MCF 10A (cell line): ENCODE measurements at regions not wholly inside any gene's neighbourhood (a gene's known extent, or its start where the extent isn't known, plus 50 kb on each side); places are given as distances from the start of the nearest gene placed in this dataset.

ENCODE experiments used
- BruUV-seq: library from RNA; stranded (reverse); fragments of 400-500 nt; replicated peaks from 2 replicates; lab custom pipeline; 2021; lab: Mats Ljungman, UMichigan
- CTCF ChIA-PET: fragments of 300-600 bp; sonication (Branson Sonifier 250); formaldehyde crosslinking; extraction: SDS; loops from one replicate; lab custom pipeline; 2021; ENCODE audit warnings: antibody characterized with exemption, inconsistent platforms; lab: Yijun Ruan, JAX
- POLR2A ChIA-PET: fragments of 300-600, 350-650 bp; sonication (Branson Sonifier 250); formaldehyde crosslinking; extraction: SDS; loops from one replicate; lab custom pipeline; 2020; ENCODE audit warnings: antibody characterized with exemption, inconsistent platforms; lab: Yijun Ruan, JAX
- DNase-seq: peaks from one replicate; pipeline ENCODE4 v3.0.0-alpha.2; 2018; ENCODE audit not compliant: unreplicated experiment
- H3K27ac Mint-ChIP-seq: one replicate; pipeline ENCODE4 v1.8.0; 2022; ENCODE audit warnings: mild to moderate bottlenecking, low read depth, mixed read lengths; ENCODE audit not compliant: unreplicated experiment
- H3K27me3 Mint-ChIP-seq: one replicate; pipeline ENCODE4 v1.8.0; 2022; ENCODE audit warnings: mixed read lengths; ENCODE audit not compliant: insufficient read depth, unreplicated experiment
- H3K36me3 Mint-ChIP-seq: one replicate; pipeline ENCODE4 v1.8.0; 2022; ENCODE audit warnings: mild to moderate bottlenecking, moderate library complexity, mixed read lengths; ENCODE audit not compliant: insufficient read depth, unreplicated experiment
- H3K4me1 Mint-ChIP-seq: one replicate; pipeline ENCODE4 v1.8.0; 2022; ENCODE audit warnings: mixed read lengths; ENCODE audit not compliant: insufficient read depth, unreplicated experiment
- H3K4me3 Mint-ChIP-seq: one replicate; pipeline ENCODE4 v1.8.0; 2022; ENCODE audit warnings: mild to moderate bottlenecking, moderate library complexity, mixed read lengths; ENCODE audit not compliant: unreplicated experiment
- H3K9me3 Mint-ChIP-seq: one replicate; pipeline ENCODE4 v1.8.0; 2022; ENCODE audit warnings: mixed read lengths; ENCODE audit not compliant: unreplicated experiment
- intact Hi-C: fragments of 100-400 bp; cut with micrococcal nuclease; formaldehyde crosslinking; loops from 2 replicates; pipeline ENCODE4 v1.14.1; 2022
- TF ChIP-seq, protein P1 (sequence below): fragments of 200-600 bp; IDR thresholded peaks from one replicate; pipeline ENCODE4 v1.8.0; 2022; ENCODE audit warnings: antibody characterized with exemption, mild to moderate bottlenecking; ENCODE audit not compliant: unreplicated experiment

DNA sequence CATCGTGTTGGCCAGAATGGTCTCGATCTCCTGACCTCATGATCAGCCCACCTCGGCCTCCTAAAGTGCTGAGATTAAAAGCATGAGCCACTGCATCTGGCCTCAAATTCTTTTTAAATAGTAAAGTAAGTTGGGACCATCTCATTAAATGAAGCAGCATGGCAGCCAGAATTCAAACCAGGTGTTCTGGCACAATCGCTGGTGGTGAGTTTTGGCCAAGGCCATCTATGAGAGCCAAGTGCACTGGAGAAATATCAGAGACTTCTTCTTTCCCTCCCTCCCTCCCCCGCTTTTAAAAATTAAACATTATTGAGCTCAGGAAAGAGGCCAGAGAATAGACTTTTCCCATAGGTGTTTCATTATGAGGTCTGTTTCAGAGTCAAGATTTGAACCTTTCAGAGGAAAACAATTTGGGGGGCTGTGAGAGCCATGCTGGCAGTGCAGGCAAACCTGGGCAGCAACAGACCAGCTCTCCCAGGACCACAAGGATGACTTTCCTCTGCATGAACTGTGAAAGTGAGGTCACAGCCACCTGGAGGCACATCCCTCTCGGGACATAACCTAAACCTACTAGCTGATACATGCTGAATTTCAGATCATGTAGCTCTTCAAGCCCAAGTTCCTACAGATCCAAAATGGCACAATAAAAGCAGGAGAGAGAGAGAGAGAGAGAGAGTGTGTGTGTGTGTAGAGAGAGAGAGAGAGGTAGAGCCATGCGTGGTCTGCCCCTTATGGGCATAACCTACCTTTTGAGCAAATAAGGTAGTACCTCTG lies 94.6 kb upstream of the DMRT1 start:
- peaks cover 8% of the 10 kb centered on the region for H3K4me1 Mint-ChIP-seq
- H3K9me3 Mint-ChIP-seq = no peaks in the 10 kb centered on the region
- TF ChIP-seq, protein P1, sequence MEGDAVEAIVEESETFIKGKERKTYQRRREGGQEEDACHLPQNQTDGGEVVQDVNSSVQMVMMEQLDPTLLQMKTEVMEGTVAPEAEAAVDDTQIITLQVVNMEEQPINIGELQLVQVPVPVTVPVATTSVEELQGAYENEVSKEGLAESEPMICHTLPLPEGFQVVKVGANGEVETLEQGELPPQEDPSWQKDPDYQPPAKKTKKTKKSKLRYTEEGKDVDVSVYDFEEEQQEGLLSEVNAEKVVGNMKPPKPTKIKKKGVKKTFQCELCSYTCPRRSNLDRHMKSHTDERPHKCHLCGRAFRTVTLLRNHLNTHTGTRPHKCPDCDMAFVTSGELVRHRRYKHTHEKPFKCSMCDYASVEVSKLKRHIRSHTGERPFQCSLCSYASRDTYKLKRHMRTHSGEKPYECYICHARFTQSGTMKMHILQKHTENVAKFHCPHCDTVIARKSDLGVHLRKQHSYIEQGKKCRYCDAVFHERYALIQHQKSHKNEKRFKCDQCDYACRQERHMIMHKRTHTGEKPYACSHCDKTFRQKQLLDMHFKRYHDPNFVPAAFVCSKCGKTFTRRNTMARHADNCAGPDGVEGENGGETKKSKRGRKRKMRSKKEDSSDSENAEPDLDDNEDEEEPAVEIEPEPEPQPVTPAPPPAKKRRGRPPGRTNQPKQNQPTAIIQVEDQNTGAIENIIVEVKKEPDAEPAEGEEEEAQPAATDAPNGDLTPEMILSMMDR = no peak
- no peak overlapping the region for H3K4me3 Mint-ChIP-seq
- H3K27me3 Mint-ChIP-seq = no peaks in the 10 kb centered on the region
- intact Hi-C loops = no loop called here
- BruUV-seq = no TSS peak
- peak overlapping the region; percentile 43 for H3K27ac Mint-ChIP-seq
- peaks cover 62% of the 10 kb centered on the region for H3K36me3 Mint-ChIP-seq
- ChIA-PET CTCF (interaction anchor here (0.7 kb wide), 3 partner anchors 12 to 954 kb away, joined by 3 read pairs; no protein-coding TSS in a partner anchor), POLR2A (interaction anchor here (0.5 kb wide), 1 partner anchor 121 kb away, joined by 5 read pairs; no protein-coding TSS in a partner anchor)
- no peak for DNase-seq

DNA sequence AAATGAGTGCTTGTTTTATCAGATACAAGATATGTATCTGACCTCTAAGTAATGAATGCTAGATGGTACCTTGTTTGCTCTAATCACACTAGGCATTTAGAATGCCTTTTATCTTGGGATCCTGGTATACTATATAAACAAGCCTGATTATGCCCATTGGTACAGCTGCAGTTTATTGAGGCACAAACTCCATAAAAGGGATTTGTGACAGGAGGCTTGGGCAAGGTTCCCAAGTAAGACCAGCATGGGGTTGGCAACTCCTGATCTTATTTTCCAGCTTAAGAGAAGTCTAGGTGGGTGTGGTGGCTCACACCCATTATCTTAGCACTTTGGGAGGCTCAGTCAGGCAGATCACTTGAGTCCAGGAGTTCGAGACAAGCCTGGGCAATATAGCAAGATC lies 93.9 kb upstream of the DMRT1 start:
- CTCF ChIA-PET = interaction anchor here (0.7 kb wide), 1 partner anchor 28 kb away, joined by 3 read pairs; no protein-coding TSS in a partner anchor
- no peak for DNase-seq

DNA sequence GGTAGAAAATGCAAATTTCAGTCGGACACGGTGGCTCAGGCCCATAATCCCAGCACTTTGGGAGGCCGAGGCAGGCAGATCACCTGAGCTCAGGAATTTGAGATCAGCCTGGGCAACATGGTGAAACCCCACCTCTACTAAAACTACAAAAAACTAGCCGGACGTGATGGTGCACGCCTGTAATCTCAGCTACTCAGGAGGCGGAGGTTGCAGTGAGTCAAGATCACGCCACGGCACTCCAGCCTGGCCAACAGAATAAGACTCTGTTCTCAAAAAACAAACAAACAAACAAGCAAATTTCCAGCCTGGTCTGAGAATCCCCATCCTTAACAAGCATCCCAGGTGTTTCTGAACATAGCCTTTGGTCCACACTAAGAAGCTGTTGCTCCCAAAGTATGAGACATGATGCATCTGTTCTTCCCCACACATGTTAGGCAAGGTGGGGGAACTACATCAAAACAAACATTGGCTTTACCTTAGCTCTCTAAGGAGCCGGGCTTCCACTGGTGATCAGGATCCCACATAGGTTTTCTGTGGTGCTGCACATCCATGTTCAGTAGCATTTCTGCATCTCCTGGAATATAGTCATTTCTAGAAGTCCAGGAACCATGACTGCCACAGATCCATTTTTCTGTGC lies 92.5 kb upstream of the DMRT1 start:
- Mint-ChIP-seq H3K4me1 (peaks cover 8% of the 10 kb centered on the region), H3K27me3 (no peaks in the 10 kb centered on the region), H3K9me3 (no peaks in the 10 kb centered on the region), H3K36me3 (peaks cover 50% of the 10 kb centered on the region), H3K4me3 (no peak overlapping the region), H3K27ac (no peak overlapping the region)
- POLR2A ChIA-PET = interaction anchor here (0.5 to 5.8 kb wide), 3 partner anchors 9 to 150 kb away, joined by 3 to 45 read pairs (median 3); no protein-coding TSS in a partner anchor
- DNase-seq = no peak
- intact Hi-C loops = no loop called here
- TF ChIP-seq, protein P1 = no peak
- CTCF ChIA-PET = interaction anchor here (0.6 to 1.5 kb wide), 3 partner anchors 16 to 267 kb away, joined by 3 to 4 read pairs (median 3); no protein-coding TSS in a partner anchor
- BruUV-seq = no TSS peak

More for the DNA sequence above, 93.9 kb upstream of the DMRT1 start:
- no TSS peak for BruUV-seq
- peaks cover 8% of the 10 kb centered on the region for H3K4me1 Mint-ChIP-seq
- H3K27me3 Mint-ChIP-seq = no peaks in the 10 kb centered on the region
- POLR2A ChIA-PET = interaction anchor here (1.0 to 5.8 kb wide), 2 partner anchors 7 to 24 kb away, joined by 3 to 45 read pairs; no protein-coding TSS in a partner anchor
- TF ChIP-seq, protein P1 = no peak
- no peak overlapping the region for H3K4me3 Mint-ChIP-seq
- H3K27ac Mint-ChIP-seq = peak overlapping the region; percentile 43
- H3K9me3 Mint-ChIP-seq = no peaks in the 10 kb centered on the region
- H3K36me3 Mint-ChIP-seq = peaks cover 60% of the 10 kb centered on the region
- intact Hi-C loops = no loop called here

DNA sequence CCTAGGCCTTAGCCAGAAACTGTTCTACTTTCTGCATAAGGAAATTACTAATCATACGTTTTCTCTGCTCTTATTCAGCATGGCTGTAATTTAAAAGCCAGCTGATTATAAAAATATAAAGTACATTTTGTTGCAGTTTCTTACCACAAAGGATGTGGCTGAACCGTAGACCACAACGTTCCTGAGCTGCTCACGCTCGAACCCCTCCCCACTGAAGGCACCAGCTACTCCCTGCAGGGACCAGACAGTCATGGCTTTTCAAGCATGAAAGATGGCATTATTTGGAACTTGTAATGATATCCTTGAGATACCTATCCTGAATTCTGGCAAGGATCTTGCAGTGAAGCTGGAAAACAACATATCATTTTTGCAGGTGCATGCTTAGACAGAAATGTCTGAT lies 91.8 kb upstream of the DMRT1 start:
- intact Hi-C loops = loop anchor here (5.0 kb wide), 1 partner anchor 62 kb away; no protein-coding TSS in a partner anchor
- Mint-ChIP-seq H3K36me3 (peaks cover 43% of the 10 kb centered on the region), H3K27me3 (no peaks in the 10 kb centered on the region), H3K9me3 (no peaks in the 10 kb centered on the region), H3K27ac (no peak overlapping the region), H3K4me3 (no peak overlapping the region), H3K4me1 (peaks cover 8% of the 10 kb centered on the region)
- ChIA-PET POLR2A (interaction anchor here (1.1 to 5.8 kb wide), 3 partner anchors 9 to 56 kb away, joined by 3 to 45 read pairs (median 12); no protein-coding TSS in a partner anchor), CTCF (interaction anchor here (1.2 to 1.5 kb wide), 2 partner anchors 8 to 15 kb away, joined by 3 read pairs; no protein-coding TSS in a partner anchor)
- BruUV-seq = no TSS peak
- no peak for DNase-seq
- TF ChIP-seq, protein P1 = no peak
